GM18519 (cell line): ENCODE measurements at regions not wholly inside any gene's neighbourhood (a gene's known extent, or its start where the extent isn't known, plus 50 kb on each side); places are given as distances from the start of the nearest gene placed in this dataset.
"Not testable (repeated sequence)": the region's sequence is repeated elsewhere in the genome, so short reads cannot be mapped to it uniquely, and the experiment has no call there.

Experiments used
- ATAC-seq: cut with Tn5 transposase; IDR thresholded peaks from one replicate; pipeline ENCODE4 v1.9.1; 2021; ENCODE audit warnings: mild to moderate bottlenecking, moderate library complexity; ENCODE audit not compliant: unreplicated experiment, low FRiP score

DNA sequence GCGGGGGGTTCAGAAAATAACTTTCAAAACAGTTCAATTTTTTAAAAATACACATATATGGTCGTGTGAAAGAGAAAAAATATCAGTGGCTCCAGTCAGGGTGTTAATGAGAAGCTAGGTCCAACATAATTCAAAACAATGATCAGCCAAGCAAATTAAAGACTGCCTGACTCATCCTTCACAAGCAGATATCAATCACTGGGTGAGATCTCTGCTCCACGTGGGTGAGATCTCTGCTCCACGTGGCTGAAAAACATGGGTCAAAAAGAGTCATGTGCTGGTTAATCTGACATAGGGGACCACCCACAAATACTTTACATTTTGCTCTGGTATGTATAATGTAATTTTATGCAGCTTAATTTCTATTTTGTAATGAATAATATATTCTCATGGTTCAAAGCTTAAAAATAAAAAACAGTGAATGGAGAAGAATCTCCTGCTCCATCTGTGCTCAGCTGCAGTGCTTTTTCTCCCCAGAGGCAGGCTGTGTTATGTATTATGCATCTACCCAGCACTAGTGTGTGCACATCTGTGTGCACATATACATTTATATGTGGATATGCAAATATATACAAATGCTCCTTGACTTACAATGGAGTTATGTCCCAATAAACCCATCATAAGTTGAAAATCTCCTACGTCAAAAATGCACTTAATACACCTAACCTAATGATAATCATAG lies 93.1 kb upstream of the S1PR3 start:
- no peak for ATAC-seq

DNA sequence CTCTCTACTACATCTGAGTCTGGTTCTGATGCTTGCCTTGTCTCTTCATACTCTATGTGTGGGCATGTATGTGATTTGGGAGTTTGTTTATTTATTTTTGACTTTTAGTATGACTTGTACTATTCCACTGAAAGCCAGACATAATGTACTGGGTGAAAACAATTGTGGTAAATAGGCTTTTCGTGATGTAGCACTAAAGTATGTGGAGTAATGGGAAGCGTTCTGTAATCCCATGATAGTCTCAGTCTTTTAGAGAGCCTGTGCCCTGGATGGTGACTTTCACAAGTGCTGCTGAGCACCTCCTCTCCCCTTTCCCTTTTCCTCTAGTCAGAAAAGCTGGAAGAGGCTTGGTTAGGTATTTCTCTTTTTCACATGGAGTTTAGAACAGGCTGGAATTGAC lies 85.8 kb upstream of the S1PR3 start:
- ATAC-seq: no peak

DNA sequence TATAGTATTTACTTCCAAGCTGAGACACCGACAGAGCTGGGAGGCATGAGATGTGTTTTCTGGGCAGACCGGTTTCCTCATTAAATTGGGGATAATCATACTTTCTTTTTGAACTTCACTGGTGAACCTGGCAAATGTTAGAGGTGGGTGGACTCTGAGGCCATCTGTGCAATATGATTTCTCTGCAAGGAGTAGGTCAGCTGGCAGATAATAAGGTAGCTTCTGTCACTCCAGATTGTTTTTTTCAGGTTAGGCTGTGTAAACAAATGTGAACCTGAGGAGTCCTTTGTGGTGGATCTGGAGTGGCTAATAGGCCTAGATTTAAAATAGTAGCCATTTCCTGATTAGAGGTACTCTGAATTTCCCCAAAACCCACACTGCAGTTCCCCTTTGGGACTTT lies 75.4 kb upstream of the S1PR3 start:
- no peak for ATAC-seq

DNA sequence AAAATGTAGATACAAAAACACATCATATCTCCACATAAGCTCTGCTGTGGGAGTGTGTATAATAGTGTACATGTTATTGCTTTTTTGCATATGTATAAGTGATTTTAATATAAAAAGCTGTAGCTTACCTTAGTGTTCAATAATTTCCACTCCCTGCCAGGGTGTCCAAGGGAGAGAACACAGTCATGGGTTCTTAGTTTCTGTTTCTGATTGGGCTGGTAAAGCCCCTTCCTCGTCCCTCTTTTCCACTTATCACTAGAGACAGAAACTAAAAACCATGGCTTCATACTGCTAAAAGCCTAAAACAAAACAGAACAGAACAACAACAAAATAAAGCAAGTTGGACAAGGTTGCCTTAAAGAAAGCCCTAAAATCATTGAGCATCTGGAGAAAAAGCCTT lies 74.4 kb upstream of the S1PR3 start:
- ATAC-seq: no peak

DNA sequence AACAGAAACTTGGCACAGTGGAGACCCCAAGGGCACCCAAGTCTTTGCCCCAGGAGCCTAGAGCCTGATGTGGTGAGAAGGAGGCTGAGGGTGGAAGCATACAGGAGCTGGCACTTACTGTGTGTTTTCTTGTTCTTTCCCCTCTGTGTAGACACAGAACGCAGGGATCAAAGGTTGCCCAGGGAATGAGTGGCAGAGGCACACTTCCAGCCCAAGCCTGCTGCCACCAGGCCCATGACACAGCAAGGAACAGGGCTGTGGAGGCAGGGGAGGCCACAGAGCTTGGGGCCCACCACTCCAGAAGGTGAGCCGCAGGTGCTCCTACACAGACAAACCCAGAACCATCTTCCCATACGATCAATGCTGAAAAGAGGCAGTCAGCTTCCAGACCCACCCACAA lies 73.9 kb upstream of the S1PR3 start:
- no peak for ATAC-seq

DNA sequence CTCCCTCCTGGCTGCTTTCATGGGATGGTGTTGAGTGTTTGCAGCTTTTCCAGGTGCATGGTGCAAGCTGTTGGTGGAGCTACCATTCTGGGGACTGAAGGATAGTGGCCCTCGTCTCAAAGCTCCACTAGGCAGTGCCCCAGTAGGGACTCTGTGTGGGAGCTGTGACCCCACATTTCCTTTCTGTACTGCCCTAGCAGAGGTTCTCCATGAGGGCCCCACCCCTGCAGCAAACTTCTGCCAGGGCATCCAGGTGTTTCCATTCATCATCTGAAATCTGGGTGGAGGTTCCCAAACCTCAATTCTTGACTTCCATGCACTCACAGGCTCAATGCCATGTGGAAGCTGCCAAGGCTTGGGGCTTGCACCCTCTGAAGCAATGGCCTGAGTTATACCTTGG lies 72.7 kb upstream of the S1PR3 start:
- not testable (repeated sequence) for ATAC-seq

DNA sequence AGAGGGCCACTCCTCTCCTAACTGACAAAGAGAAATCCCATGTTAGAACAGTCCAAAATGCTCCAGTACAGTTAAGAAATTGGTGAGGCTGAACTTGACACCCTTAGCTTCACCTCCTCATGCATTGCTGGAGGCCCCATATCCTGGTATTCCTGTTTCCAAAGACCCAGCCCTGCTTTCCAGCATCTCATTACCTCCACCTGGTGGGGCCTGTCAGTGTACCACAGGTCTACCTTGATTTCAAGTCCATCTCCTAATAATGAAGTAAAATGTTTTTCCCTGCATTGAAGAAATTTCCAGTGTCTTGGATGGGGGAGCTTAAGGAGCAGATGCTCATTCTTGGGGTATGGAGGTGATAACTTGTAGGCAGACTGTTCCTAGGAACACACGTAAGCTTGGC lies 70.6 kb upstream of the S1PR3 start:
- no peak for ATAC-seq

DNA sequence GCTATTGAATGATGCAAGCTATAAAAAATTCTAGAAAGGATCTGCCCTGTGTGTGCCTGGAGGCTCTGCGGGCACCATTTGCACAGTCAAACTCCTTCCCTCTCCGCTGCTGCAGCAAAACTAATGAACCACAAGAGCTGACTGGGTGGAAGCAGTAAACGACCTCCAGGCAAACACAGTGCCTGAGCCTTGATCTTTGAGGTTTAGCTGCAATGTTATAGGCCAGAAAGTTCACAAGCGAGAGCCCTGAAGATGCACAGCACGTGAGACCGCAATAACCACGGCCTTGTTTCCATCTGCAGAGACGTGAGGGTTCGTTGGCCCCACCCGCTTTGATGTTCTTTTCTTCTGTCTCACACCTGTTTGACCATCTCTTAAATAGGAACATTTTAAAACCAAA lies 69.2 kb upstream of the S1PR3 start:
- peak; percentile 93 for ATAC-seq

DNA sequence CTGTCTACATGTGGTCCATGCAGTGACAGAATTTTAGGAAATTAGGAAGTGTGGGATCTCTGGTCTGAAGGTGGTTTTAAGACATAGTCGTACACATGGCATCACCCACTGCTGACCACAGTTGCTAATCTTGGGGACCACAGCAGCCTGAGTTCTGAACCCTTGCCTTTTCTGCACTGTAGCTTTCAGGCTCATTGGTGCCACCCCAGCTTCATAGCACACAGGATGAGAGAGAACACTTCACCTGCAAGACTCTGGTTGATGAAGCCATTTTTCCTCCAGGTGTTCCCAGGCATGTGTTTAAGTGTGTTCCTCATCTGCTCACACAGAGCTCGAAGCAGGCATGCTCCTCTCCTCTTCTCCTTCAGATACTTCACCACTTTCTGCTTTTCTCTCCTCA lies 68.2 kb upstream of the S1PR3 start:
- no peak for ATAC-seq

DNA sequence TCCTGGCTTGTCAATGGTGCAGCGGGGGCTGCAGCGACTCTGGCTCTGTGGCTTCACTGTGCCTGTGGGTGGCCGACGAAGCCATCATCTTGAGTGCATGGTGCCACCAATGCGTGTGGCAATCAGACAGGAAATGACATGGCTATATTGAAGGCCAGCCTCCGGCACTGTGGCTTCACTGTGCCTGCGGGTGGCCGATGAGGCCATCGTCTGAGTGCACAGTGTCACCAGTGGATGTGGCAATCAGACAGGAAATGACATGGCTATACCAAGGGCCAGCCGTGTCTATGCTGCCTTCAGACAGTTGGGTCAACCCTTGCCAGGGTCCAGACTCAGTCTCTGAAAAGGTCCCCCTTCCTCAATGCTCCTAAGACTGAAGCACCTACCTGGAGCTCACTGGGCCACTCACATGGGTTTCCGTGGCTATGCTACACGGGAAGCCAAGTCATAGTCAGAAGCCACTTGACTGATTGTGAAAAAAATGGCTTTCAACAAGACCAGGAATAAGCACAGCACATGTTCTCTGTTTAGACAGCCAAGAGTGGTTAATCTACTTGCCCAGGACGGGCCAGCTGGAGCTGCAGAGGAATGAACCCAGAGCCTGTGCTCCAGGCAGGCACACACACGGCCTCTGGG lies 67.5 kb upstream of the S1PR3 start:
- no peak for ATAC-seq

DNA sequence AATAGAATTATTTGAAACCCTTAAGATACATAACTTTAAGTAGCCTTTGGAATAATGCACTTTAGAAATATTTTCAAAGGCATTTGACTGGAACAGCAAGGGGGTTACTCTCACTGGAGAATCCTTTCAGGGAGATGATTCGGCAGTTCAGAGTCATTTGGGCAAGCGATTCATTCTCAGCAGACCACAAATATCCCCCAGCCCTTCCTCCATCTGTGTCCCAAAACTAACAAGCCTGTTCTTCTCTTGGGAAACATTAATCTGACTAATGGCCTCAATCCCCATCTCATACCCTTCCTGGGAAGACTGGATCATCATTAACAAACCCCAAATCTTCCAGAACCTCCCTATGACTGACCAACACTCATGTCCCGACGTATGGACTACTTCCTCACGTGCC lies 65.8 kb upstream of the S1PR3 start:
- ATAC-seq: no peak

DNA sequence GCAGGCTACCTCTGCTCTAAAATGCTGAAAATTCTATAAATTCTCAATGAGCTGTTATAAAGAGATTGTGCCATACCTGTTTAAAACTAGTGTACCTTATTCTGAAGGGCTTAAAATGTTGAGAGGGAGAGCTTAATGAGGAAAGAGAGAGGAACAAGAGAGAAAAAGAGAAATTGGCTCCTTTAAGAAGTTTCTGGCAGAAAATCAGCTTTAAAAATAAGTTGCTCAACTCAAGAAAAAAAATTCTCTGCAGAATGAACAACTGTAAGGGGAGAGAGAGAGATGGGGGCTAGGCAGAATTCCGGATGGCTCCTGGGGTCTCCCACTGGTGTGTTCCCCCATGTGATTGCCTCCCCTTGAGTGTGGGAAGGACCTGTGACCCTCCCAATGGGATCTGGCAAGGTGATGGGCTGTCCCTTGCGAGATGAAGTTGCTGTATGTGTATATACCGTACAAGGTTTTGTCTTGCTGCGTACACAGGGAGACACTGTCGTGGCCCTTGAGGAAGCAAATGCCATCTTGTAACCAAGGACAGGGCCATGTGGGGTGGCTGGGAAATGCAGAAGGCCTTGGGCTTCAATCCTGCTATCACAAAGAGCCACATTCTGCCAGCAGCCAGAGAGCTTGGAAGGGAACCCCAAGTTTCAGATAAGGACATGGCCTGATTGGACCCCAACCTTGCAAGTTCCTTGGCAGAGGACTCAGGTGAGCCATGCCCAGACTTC lies 64.3 kb upstream of the S1PR3 start:
- ATAC-seq: peak; percentile 17

DNA sequence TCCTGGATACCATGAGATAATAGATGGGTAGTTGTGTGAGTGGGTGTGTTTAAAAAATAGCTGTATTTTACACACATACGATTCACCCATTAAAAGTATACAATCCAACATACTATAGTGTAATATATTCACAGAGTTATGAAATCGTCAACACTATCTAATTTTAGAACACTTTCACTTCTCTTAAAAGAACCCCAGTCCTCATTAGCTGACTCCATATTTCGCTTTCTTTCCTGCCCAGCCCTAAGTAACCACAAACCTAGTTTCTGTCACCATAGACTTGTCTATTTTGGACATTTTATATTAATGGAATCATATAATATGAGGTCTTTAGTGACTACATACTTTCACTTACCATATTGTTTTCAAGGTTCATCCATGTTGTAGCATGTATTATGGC lies 63.8 kb upstream of the S1PR3 start:
- ATAC-seq: peak; percentile 92

DNA sequence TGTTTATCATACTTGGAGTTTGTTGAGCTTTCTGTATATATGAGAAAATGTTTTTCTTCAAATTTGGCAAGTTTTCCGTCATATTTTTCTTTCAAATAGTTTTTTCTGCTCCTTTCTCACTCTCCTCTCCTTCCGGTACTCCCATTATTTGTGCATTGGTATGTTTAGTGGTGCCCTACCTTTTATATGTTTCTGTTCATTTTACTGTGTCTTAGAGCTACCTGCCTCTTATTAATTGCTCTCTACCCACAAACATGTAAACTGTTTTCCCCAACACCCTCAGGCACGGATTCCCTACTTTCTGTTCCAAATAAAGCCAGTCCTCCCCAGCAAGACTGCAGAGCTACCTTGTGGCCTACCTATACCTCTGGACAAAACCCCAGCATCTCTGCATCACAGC lies 60.6 kb upstream of the S1PR3 start:
- no peak for ATAC-seq

DNA sequence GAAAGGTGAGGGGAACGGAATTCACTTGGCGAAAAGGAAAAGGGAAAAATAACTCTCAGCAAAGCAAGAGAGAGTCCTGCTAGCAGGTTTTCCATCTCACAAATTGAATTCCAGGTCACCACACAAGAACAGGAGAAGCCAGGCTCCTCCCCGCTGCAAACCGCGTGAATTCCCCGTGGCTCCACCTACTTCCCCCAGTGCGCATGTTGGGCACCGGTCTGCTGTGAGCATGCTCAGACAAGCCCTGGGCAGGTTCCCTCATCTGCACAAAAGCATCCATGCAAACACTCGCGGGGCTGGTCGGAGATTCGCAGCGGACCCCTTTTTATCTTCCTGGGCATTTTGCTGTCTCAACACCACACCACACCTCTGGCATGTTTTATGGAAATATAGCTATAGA lies 58.5 kb upstream of the S1PR3 start:
- ATAC-seq: no peak

DNA sequence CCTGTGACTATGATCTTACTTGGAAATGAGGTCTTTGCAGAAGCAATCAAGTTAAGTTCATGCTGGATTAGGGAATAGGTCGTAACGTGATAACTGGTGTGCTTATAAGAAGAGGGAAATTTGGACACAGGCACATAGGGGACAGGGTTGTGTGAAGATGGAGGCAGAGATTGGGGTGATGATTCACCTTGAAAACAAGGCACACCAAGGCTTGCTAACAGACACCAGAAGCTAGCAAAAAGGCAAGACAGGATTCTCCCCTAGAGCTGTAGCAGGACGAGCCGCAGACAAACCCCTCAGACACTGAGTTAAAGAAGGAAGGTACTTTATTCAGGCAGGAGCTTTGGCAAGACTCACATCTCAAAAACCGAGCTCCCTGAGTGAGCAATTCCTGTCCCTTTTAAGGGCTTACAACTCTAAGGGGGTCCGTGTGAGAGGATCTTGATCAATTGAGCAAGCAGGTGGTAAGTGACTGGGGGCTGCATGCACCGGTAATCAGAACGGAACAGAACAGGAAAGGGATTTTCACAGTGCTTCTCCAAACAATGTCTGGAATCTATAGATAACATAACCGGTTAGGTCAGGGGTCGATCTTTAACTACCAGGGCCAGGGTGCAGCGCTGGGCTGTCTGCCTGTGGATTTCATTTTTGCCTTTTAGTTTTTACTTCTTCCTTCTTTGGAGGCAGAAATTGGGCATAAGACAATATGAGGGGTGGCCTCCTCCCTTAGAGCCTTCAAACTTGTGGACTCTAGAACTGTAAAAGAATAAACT lies 57.5 kb upstream of the S1PR3 start:
- ATAC-seq: no peak

DNA sequence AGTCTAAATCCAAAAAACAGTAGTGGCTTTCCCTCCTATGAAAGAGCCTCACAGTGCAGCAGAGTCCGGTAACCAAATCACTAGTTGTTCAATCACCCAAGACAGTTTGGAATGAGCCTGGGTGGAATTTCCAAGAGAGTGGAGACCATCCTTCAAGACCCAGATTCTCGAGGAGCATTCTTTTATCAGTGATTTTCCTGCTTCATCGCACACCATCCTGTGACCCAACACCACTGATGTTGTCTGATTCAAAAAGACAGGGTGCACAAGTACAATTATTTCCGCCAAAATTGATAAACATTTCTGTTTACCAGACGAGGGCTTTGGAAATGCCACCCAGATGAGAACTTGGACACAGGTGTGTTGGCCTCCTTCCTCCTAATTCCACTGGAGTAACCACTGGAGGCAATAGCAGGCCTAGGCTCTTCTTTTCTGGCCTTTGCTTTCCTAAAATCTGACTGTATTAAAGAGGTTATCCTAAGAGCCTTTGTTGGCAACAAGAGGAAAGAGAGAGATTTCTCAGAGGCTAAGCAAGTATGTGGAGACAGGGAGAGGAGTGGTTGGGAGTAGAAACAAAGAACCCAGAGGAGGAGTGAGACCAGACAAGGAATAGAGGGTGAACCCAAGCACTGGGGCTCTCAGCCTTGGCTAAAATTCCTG lies 56.3 kb upstream of the S1PR3 start:
- no peak for ATAC-seq

DNA sequence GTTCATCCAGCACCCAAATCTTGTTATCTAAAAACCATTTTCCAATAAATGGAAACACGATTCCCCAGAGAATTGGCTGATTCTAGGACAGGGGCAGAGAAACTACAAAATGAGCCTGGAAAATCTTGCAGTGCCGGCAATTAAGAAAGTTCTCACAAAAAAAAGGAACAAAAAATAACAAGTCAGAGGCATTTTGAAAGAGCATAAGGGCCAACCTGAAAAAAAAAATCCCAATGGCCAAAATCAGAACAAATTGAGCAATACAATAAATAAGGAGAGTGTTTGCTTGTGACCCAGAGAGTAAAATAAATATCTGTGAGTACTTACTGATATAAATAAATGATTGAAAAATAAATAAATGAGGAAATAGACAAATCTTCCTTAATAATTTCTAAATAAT lies 55.1 kb upstream of the S1PR3 start:
- ATAC-seq: no peak

DNA sequence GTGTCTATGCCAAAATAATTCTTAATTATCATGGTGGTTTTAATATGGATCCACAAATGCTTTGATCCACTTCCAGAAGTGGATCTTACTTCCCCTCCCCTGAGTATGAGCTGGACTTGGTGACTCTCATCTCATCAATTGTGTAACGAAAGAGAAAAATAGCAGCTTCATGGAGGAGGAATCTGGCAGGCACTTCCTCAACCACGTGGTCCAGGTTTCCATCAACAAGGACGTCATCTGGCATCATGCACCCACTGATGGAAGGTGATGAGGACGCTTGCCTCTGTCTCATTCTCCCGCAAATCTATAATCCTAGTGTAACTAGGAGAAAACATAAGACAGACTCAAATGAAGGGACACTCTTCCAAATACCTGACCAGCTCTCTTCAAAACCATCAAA lies 54.6 kb upstream of the S1PR3 start:
- ATAC-seq: no peak

DNA sequence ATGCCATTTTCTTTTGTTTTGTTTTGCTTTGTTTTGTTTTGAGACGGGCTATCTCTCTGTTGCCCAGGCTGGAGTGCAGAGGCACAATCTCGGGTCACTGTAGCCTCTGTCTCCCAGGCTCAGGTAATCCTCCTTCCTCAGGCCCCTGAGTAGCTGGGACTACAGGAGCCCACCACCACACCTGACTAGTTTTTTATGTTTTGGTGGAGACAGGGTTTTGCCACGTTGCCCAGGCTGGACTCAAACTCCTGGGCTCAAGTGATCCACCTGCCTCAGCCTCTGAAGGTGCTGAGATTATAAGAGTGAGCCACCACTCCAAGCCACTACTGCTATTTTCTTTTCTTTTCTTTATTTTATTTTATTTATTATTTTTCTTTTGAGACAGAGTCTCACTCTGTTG lies 54.0 kb upstream of the S1PR3 start:
- ATAC-seq: no peak

DNA sequence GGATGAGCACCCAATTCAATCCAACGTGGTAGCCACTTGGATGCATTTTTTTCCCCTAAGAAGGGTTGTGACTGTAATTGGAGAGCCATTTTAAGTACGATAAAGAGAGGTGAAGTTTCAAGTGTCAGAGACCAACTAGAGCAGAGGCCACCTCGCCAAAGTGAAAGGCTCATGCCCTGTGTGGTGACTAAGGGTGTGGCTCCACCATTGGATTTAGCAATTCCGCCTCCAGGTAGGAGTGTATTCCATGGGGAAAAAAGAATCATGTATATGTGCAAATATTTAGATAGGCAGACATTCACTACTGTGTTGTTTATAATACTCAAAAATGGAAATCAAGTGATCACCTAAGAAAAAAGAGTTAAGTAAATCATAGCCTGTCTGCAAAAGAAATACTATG lies 53.1 kb upstream of the S1PR3 start:
- no peak for ATAC-seq
